Central memory CD4-positive, alpha-beta T cell (primary cell): ENCODE measurements at regions not wholly inside any gene's neighbourhood (a gene's known extent, or its start where the extent isn't known, plus 50 kb on each side); places are given as distances from the start of the nearest gene placed in this dataset.
"Not testable (repeated sequence)": the region's sequence is repeated elsewhere in the genome, so short reads cannot be mapped to it uniquely, and the experiment has no call there.

Experiments used
- DNase-seq: peaks from one replicate; pipeline ENCODE4 v3.0.0; 2022

DNA sequence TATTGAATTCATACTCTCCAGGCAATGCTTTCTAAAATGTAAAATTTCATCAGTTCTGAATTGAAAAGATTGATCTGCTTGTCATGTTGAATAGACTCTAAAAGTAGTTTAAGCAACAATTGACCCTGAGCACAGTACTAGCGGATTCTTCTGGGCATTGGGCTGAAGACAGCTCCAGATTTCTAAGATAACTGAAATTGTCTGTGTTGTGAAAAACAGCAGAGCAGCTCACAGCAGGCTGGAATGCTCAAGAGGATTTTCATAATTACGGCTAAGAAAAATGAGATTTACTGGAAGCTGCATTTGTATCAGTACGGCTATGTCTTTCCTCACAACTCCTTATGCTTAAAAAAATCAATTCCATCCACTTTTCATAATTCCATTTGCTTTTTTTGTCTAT lies 373.7 kb downstream of the HACE1 start:
- no peak for DNase-seq

GRCh38 chr6:104484626-104485025 lies 375.1 kb downstream of the HACE1 start:
- DNase-seq = no peak

GRCh38 chr6:104484191-104484590 lies 375.5 kb downstream of the HACE1 start:
- no peak for DNase-seq

DNA sequence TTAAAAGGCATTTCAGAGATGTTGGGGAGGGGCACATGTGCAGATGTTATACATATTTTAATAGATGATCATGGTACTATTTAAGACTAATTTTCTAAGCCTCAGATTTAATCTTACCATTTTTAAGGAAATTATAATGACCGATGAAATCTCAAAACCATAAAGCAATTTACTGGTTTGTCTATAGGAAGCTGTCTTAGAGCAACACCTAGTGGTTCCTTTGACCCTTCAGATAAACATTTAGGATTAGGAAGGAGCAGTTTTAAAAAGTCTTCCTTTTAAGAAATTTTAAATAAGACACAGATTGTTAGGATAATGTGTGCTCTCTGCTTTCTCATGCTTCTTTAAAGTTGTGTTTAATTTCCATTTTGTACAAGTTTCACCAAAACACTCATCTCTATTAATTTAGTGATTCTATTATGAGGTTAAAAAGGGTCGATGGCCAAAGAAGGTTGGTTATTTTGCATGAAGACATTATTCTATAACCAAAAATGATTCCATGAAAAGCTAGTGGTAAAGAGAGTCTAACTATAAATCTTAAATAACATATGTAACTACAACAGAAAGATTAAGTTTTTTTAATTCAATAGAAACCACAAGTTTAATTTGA lies 376.4 kb downstream of the HACE1 start:
- no peak for DNase-seq

DNA sequence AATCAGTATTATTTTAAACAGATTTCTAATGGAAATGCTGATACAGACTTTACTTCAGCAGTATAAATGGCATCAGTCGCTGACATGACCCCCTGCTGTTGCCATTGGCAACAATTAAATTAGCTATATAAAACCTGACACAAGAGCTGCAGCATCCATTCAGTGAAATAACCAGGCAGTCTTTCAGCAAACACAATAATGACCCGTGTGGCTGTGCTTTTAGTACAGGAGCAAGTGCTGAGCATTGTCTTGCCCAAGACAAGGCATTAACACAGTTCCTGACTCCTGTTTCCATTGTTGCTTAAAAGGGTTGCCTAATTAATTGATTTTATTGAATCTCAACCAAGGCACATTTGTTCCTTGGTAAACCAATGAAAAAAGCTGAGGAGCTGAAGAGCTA lies 382.1 kb downstream of the HACE1 start:
- DNase-seq = no peak

- no peak for DNase-seq
These were observed 386.7 kb downstream of the HACE1 start for GRCh38 chr6:104473021-104473429.

DNA sequence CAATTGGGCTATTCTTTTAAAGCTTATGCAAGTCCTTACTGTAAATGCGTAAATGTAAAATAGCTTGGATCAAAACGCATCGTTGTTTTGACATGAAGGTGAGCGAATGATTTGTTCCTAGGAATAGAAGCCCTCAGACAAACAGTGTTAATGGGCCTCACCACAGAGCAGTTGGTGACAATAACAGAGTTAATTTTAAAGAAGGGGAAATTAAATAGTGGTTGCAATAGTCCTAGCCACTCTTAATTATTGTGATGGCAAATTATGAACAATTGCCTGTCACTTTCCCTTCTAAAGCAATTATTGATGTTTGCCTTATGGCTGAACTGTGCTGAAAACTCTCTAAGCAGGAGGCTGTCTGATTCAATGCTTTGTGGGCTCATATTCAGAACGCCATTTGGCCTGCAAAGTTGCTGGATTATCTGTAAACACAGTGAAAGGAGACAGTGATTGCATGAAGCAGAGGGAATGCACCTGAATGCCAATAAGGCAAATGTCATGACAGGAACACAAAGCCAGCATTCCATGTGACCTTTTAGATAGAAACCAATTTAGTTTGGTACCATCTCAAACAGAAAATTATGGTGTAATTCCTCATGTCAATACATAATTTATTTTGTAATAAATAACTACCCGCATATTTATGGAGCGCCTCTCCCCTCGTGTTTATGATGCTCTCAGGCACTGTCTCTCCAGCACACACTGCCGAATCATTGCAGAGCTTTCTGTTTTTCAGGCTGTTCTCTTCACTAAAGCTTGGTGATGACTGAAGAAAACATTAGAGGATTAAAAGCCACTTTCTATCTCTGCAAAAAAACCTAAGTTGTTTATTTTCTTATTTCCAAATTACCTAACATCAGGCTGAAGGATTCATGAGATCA lies 387.5 kb downstream of the HACE1 start:
- no peak for DNase-seq

- no peak for DNase-seq
These were observed 393.4 kb downstream of the HACE1 start for GRCh38 chr6:104466306-104466705.

- DNase-seq = no peak
These were observed 396.7 kb downstream of the HACE1 start for GRCh38 chr6:104462811-104463599.

- no peak for DNase-seq
These were observed 398.8 kb downstream of the HACE1 start for GRCh38 chr6:104460738-104461483.

GRCh38 chr6:104459543-104459942 lies 400.2 kb downstream of the HACE1 start:
- no peak for DNase-seq

DNA sequence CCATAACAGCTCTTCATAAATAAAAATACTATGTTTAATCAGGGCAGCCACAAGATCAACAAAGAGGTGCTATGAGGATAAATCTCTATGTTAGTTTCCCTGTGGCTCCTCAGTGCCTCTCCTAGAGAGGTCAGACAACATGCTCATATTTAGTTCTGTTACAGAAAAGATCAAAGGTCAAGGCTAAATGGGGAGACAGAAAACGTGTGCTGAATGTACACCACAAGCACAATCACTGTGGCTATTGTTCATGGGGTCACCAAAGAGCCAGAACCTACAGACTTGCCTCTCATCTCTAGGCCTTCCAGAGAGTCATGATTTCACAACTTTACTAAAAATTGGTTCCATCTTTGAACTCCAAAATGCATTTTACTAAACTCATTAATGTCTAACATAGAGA lies 409.8 kb downstream of the HACE1 start:
- no peak for DNase-seq

- not testable (repeated sequence) for DNase-seq
These were observed 413.3 kb downstream of the HACE1 start for GRCh38 chr6:104446101-104447080.

DNA sequence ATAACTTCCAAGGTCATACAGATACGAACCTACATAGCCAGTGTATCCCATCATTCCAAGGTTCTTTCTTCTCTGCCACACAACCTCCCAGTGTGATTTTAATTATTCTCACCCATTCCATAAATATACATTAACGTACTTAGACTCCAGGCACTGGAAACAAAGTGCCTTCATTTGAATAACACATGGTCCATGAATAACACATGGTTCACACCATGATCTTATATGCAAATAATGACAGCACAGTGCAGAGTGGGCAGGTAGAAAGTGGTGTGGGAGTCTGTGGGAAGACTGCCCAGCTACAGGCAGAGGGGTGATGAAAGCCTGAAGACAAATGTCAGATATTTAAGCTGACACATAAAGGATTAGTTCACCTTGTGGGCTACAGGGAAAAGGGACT lies 425.2 kb downstream of the HACE1 start:
- no peak for DNase-seq

DNA sequence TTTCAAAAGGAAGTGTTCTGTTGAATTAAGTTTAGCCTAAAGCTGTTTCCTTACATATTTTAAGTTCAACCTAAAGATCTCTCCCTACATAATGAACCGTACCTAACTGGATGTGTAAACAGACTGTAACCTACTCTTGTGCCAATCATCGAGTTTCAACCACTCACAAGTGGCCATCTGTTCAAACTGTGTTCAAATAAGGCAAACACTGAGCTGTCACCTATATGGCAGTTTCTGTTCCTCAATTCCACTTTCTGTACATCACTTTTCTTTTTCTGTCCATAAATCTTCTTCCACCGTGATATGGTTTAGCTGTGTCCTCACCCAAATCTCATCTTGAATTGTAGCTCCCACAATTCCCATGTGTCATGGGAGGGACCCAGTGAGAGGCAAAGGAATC lies 428.6 kb downstream of the HACE1 start:
- DNase-seq = no peak

DNA sequence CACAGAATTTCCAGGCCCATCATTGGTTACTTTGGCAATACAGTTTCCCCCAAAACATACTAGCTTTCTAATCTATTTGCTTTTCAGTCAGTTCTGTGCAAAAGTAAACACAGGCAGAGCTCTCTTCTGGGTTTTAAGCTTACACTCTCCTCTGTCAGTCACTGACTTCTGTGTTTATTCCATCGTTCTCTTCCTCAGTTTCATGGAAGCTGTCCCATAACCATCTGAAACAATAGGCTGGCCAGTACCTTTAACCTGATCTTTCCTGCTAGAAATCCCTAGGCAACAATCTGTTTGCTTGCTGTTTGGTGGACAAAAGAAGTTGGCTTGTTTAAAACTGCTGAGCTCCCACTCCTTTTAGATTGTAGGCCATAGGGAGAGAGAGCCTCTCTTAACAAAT lies 431.5 kb downstream of the HACE1 start:
- no peak for DNase-seq

GRCh38 chr6:104423691-104424090 lies 436.0 kb downstream of the HACE1 start:
- DNase-seq = no peak

DNA sequence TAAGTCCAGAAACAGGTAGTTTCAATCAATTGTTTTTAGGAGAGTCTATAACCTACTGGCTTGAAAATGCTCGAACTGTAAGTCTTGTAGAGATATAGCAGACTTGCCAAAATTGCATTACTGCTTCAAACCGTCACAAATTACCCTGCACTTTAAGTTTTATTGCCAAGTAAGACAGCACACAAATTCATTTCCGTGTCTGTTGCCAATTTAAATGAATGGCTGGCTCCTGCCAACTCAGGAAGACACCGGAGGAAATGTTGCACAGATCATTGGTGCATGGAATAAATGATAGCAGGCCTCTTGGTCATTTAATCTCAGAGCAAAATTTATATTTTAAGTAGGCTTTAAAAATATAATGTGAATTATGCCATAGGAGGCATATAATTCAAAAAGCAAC lies 438.1 kb downstream of the HACE1 start:
- no peak for DNase-seq

DNA sequence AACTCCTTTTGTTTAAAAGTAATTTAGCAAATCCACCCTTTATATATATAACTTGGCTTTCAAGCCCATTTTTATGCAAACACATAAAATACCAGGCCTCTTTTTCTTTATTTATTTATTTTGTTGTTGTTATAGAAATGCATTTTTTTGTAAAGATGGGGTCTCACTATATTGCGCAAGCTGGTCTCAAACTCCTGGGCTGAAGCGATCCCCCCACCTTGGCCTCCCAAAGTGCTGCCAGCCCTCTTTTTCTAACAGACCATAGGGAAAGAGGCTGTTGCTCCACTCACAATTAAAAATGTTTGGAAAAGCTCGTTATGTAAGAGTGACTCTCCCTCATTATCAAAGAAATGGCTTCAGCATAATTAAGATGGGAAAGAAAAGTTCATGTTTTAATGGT lies 440.9 kb downstream of the HACE1 start:
- DNase-seq = no peak

DNA sequence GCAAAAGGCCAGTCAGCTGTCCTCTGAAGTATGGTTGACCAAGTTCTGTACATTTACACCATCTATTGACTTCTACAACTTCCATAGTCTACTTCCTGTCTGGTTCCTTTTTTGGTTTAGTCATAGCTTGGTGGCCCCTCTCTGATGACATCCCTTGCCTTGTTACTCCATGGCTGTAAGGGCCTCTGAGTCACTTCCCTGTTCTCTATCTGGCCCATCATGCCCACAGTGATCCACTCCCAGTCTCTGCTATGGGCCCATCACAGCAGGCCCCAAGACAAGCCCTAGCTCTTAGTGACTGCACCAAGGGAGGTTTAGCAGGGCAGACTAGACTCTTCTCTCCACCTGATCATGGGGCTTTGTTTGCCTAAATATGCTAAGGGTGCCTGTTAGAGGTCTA lies 441.6 kb downstream of the HACE1 start:
- no peak for DNase-seq

- DNase-seq = no peak
These were observed 445.0 kb downstream of the HACE1 start for GRCh38 chr6:104414723-104415122.

DNA sequence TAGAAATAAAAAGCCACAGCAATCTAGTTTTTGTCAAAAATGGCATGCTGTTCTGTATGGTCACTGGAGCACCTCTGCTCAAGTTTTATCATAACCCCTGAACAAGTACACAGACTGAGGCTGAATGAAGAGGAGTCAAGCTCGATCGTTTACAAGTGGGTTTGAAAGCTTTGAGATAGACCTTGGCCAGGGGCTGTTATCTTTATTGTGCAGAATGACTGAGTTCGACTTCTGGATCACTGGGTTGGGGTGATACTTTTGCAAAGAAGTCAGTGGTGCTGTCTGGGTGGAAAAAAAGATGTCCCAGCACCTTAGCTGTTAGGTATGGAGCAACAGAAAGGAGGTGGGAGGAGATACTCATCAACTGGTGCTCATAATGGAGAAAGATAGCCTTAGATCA lies 446.0 kb downstream of the HACE1 start:
- DNase-seq = no peak
